Chondrocyte (in vitro differentiated cells): ENCODE measurements at regions not wholly inside any gene's neighbourhood (a gene's known extent, or its start where the extent isn't known, plus 50 kb on each side); places are given as distances from the start of the nearest gene placed in this dataset.
"Not testable (repeated sequence)": the region's sequence is repeated elsewhere in the genome, so short reads cannot be mapped to it uniquely, and the experiment has no call there.

ENCODE experiments used
- DNase-seq: peaks from one replicate; pipeline ENCODE4 v3.0.0; 2021; ENCODE audit warnings: mixed read lengths, low spot score
- H3K27ac Mint-ChIP-seq: one replicate; pipeline ENCODE4 v1.8.0; 2021; ENCODE audit warnings: mild to moderate bottlenecking, moderate library complexity, mixed read lengths; ENCODE audit not compliant: unreplicated experiment
- H3K27me3 Mint-ChIP-seq: 2 replicates; pipeline ENCODE4 v1.8.0; 2021; ENCODE audit warnings: low read depth, mixed read lengths
- H3K36me3 Mint-ChIP-seq: 2 replicates; pipeline ENCODE4 v1.8.0; 2021; ENCODE audit warnings: low read depth, mixed read lengths
- H3K4me1 Mint-ChIP-seq: 2 replicates; pipeline ENCODE4 v1.8.0; 2021; ENCODE audit warnings: low read depth, mild to moderate bottlenecking, mixed read lengths
- H3K4me3 Mint-ChIP-seq: one replicate; pipeline ENCODE4 v1.8.0; 2021; ENCODE audit warnings: mild to moderate bottlenecking, moderate library complexity, mixed read lengths; ENCODE audit not compliant: unreplicated experiment
- H3K9me3 Mint-ChIP-seq: 2 replicates; pipeline ENCODE4 v1.8.0; 2021; ENCODE audit warnings: low read depth, mixed read lengths
- CTCF ChIP-seq: fragments of 200-600 bp; sonication (generic); IDR thresholded peaks from 2 replicates; pipeline ENCODE4 v1.5.0; 2021; ENCODE audit warnings: antibody characterized with exemption, mild to moderate bottlenecking, moderate library complexity

- Mint-ChIP-seq H3K27ac (no peak overlapping the region), H3K9me3 (no peaks in the 10 kb centered on the region), H3K36me3 (no peaks in the 10 kb centered on the region), H3K4me1 (peaks cover 7% of the 10 kb centered on the region), H3K27me3 (peaks cover 2% of the 10 kb centered on the region), H3K4me3 (no peak overlapping the region)
- no peak for TF ChIP-seq CTCF
- no peak for DNase-seq
Measured at GRCh38 chr7:68977385-68978055, 620.8 kb upstream of the AUTS2 start.

- Mint-ChIP-seq H3K27ac (no peak overlapping the region), H3K9me3 (no peaks in the 10 kb centered on the region), H3K27me3 (peaks cover 2% of the 10 kb centered on the region), H3K4me1 (peaks cover 7% of the 10 kb centered on the region), H3K36me3 (no peaks in the 10 kb centered on the region), H3K4me3 (no peak overlapping the region)
- DNase-seq: no peak
- TF ChIP-seq CTCF: no peak
Measured at GRCh38 chr7:68978710-68979109, 619.6 kb upstream of the AUTS2 start.

DNA sequence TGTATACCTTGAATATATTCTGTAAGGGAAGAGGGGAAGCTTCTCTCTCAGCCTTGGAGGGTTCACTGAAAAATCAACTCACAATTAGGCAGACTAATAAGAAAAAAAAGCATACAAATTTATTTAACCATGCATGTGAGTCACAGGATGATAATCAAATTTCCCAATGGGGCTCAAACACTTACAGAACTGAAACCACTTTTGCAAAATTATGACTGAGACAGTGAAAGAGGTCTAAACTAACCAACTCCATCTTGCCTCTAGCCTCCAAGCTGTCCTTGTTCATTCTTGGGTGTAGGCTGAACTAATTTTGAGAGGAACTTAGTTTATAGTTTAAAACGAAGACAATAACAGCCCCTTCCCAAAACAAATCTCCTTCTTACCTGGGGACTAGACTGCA is 618.3 kb upstream of the AUTS2 start:
- no peak for TF ChIP-seq CTCF
- H3K36me3 Mint-ChIP-seq: no peaks in the 10 kb centered on the region
- no peak overlapping the region for H3K4me3 Mint-ChIP-seq
- no peak overlapping the region for H3K27ac Mint-ChIP-seq
- H3K27me3 Mint-ChIP-seq: peaks cover 2% of the 10 kb centered on the region
- no peaks in the 10 kb centered on the region for H3K9me3 Mint-ChIP-seq
- H3K4me1 Mint-ChIP-seq: peaks cover 7% of the 10 kb centered on the region
- DNase-seq: no peak

DNA sequence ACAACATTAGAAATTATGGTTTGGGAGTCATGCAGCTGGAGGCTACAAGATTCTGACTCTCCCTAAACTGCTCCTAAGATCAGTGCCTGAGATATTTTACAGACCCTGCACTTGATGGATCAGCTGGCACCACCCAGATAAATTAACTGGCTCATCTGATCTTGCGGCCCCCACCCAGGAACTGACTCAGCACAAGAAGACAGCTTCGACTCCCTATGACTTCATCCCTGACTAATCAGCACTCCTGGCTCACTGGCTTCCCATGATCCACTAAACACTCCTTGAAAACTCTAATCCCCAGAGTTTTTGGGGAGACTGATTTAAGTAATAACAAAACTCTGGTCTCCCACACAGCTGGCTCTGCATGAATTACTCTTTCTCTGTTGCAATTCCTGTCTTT is 617.8 kb upstream of the AUTS2 start:
- not testable (repeated sequence) for H3K27me3 Mint-ChIP-seq, H3K4me3 Mint-ChIP-seq, DNase-seq, H3K36me3 Mint-ChIP-seq, H3K27ac Mint-ChIP-seq, H3K4me1 Mint-ChIP-seq, H3K9me3 Mint-ChIP-seq

- no peak overlapping the region for H3K4me3 Mint-ChIP-seq
- no peak overlapping the region for H3K27ac Mint-ChIP-seq
- H3K36me3 Mint-ChIP-seq: peaks cover 2% of the 10 kb centered on the region
- H3K9me3 Mint-ChIP-seq: peaks cover 6% of the 10 kb centered on the region
- peaks cover 7% of the 10 kb centered on the region for H3K4me1 Mint-ChIP-seq
- H3K27me3 Mint-ChIP-seq: no peaks in the 10 kb centered on the region
- no peak for TF ChIP-seq CTCF
- no peak for DNase-seq
Measured at GRCh38 chr7:68984306-68984705, 614.0 kb upstream of the AUTS2 start.

- no peaks in the 10 kb centered on the region for H3K36me3 Mint-ChIP-seq
- no peaks in the 10 kb centered on the region for H3K27me3 Mint-ChIP-seq
- no peaks in the 10 kb centered on the region for H3K4me1 Mint-ChIP-seq
- H3K9me3 Mint-ChIP-seq: no peaks in the 10 kb centered on the region
- no peak overlapping the region for H3K4me3 Mint-ChIP-seq
- no peak for TF ChIP-seq CTCF
- no peak overlapping the region for H3K27ac Mint-ChIP-seq
- no peak for DNase-seq
Measured at GRCh38 chr7:68994841-68995240, 603.4 kb upstream of the AUTS2 start.
